T-helper 2 cell treated with Interferon-gamma antibody and Interleukin-4, amounts not matched to agents 5 μg/mL and 100 μg/mL, for 36 hours (primary cell): ENCODE measurements at regions not wholly inside any gene's neighbourhood (a gene's known extent, or its start where the extent isn't known, plus 50 kb on each side); places are given as distances from the start of the nearest gene placed in this dataset.

Experiments
- DNase-seq: peaks from one replicate; pipeline ENCODE4 v3.0.0; 2021; ENCODE audit warnings: low spot score
- H3K27ac Mint-ChIP-seq: one replicate; pipeline ENCODE4 v1.8.0; 2021; ENCODE audit warnings: mild to moderate bottlenecking, mixed read lengths
- H3K27me3 Mint-ChIP-seq: one replicate; pipeline ENCODE4 v1.8.0; 2021; ENCODE audit warnings: low read depth, mixed read lengths
- H3K36me3 Mint-ChIP-seq: one replicate; pipeline ENCODE4 v1.8.0; 2021; ENCODE audit warnings: low read depth, mixed read lengths
- H3K4me1 Mint-ChIP-seq: one replicate; pipeline ENCODE4 v1.8.0; 2021; ENCODE audit warnings: low read depth, mixed read lengths
- H3K4me3 Mint-ChIP-seq: one replicate; pipeline ENCODE4 v1.8.0; 2022; ENCODE audit warnings: mild to moderate bottlenecking, moderate library complexity, mixed read lengths
- H3K9me3 Mint-ChIP-seq: one replicate; pipeline ENCODE4 v1.8.0; 2021; ENCODE audit warnings: mixed read lengths

GRCh38 chr3:80094589-80094988 lies 326.8 kb upstream of the ROBO1 start:
- Mint-ChIP-seq H3K36me3 (no peaks in the 10 kb centered on the region), H3K27me3 (no peaks in the 10 kb centered on the region), H3K27ac (no peak overlapping the region), H3K4me3 (no peak overlapping the region), H3K4me1 (no peaks in the 10 kb centered on the region), H3K9me3 (peaks cover 22% of the 10 kb centered on the region)
- no peak for DNase-seq

GRCh38 chr3:80087767-80088166 lies 320.0 kb upstream of the ROBO1 start:
- Mint-ChIP-seq H3K36me3 (no peaks in the 10 kb centered on the region), H3K9me3 (peaks cover 23% of the 10 kb centered on the region), H3K4me1 (no peaks in the 10 kb centered on the region), H3K27me3 (no peaks in the 10 kb centered on the region), H3K4me3 (no peak overlapping the region), H3K27ac (no peak overlapping the region)
- DNase-seq, result no peak

- H3K36me3 Mint-ChIP-seq, result no peaks in the 10 kb centered on the region
- DNase-seq, result no peak
- H3K27me3 Mint-ChIP-seq, result no peaks in the 10 kb centered on the region
- H3K4me3 Mint-ChIP-seq, result no peak overlapping the region
- no peaks in the 10 kb centered on the region for H3K4me1 Mint-ChIP-seq
- no peak overlapping the region for H3K27ac Mint-ChIP-seq
- H3K9me3 Mint-ChIP-seq, result peaks cover 18% of the 10 kb centered on the region
These were observed 318.6 kb upstream of the ROBO1 start for GRCh38 chr3:80086426-80086825.

- no peaks in the 10 kb centered on the region for H3K4me1 Mint-ChIP-seq
- peaks cover 35% of the 10 kb centered on the region for H3K9me3 Mint-ChIP-seq
- H3K27ac Mint-ChIP-seq, result no peak overlapping the region
- no peaks in the 10 kb centered on the region for H3K27me3 Mint-ChIP-seq
- H3K4me3 Mint-ChIP-seq, result no peak overlapping the region
- no peaks in the 10 kb centered on the region for H3K36me3 Mint-ChIP-seq
- DNase-seq, result no peak
These were observed 312.1 kb upstream of the ROBO1 start for GRCh38 chr3:80079886-80080285.

- Mint-ChIP-seq H3K27ac (no peak overlapping the region), H3K4me1 (no peaks in the 10 kb centered on the region), H3K36me3 (no peaks in the 10 kb centered on the region), H3K4me3 (no peak overlapping the region), H3K9me3 (peaks cover 37% of the 10 kb centered on the region), H3K27me3 (no peaks in the 10 kb centered on the region)
- no peak for DNase-seq
These were observed 300.7 kb upstream of the ROBO1 start for GRCh38 chr3:80068459-80068858.

GRCh38 chr3:80063535-80063934 lies 295.7 kb upstream of the ROBO1 start:
- H3K27ac Mint-ChIP-seq, result no peak overlapping the region
- H3K9me3 Mint-ChIP-seq, result peaks cover 34% of the 10 kb centered on the region
- no peaks in the 10 kb centered on the region for H3K36me3 Mint-ChIP-seq
- H3K27me3 Mint-ChIP-seq, result no peaks in the 10 kb centered on the region
- no peak for DNase-seq
- H3K4me1 Mint-ChIP-seq, result no peaks in the 10 kb centered on the region
- no peak overlapping the region for H3K4me3 Mint-ChIP-seq

GRCh38 chr3:80060664-80061063 lies 292.9 kb upstream of the ROBO1 start:
- no peak overlapping the region for H3K27ac Mint-ChIP-seq
- H3K4me3 Mint-ChIP-seq, result no peak overlapping the region
- H3K4me1 Mint-ChIP-seq, result no peaks in the 10 kb centered on the region
- no peaks in the 10 kb centered on the region for H3K36me3 Mint-ChIP-seq
- no peaks in the 10 kb centered on the region for H3K27me3 Mint-ChIP-seq
- H3K9me3 Mint-ChIP-seq, result peaks cover 32% of the 10 kb centered on the region
- DNase-seq, result no peak

- Mint-ChIP-seq H3K27me3 (no peaks in the 10 kb centered on the region), H3K36me3 (no peaks in the 10 kb centered on the region), H3K4me3 (no peak overlapping the region), H3K9me3 (peaks cover 28% of the 10 kb centered on the region), H3K4me1 (no peaks in the 10 kb centered on the region), H3K27ac (no peak overlapping the region)
- no peak for DNase-seq
These were observed 287.5 kb upstream of the ROBO1 start for GRCh38 chr3:80055306-80055705.

- Mint-ChIP-seq H3K27me3 (no peaks in the 10 kb centered on the region), H3K36me3 (no peaks in the 10 kb centered on the region), H3K4me1 (no peaks in the 10 kb centered on the region), H3K9me3 (peaks cover 23% of the 10 kb centered on the region), H3K27ac (no peak overlapping the region), H3K4me3 (no peak overlapping the region)
- DNase-seq, result no peak
These were observed 284.5 kb upstream of the ROBO1 start for GRCh38 chr3:80052271-80052670.

GRCh38 chr3:80051602-80051962 lies 283.8 kb upstream of the ROBO1 start:
- no peak overlapping the region for H3K4me3 Mint-ChIP-seq
- H3K27me3 Mint-ChIP-seq, result no peaks in the 10 kb centered on the region
- DNase-seq, result no peak
- no peaks in the 10 kb centered on the region for H3K4me1 Mint-ChIP-seq
- H3K36me3 Mint-ChIP-seq, result no peaks in the 10 kb centered on the region
- H3K27ac Mint-ChIP-seq, result no peak overlapping the region
- H3K9me3 Mint-ChIP-seq, result peaks cover 23% of the 10 kb centered on the region

GRCh38 chr3:80050826-80051601 lies 283.2 kb upstream of the ROBO1 start:
- Mint-ChIP-seq H3K4me3 (no peak overlapping the region), H3K4me1 (no peaks in the 10 kb centered on the region)

GRCh38 chr3:80043226-80043625 lies 275.4 kb upstream of the ROBO1 start:
- Mint-ChIP-seq H3K9me3 (peaks cover 27% of the 10 kb centered on the region), H3K4me1 (no peaks in the 10 kb centered on the region), H3K4me3 (no peak overlapping the region), H3K36me3 (no peaks in the 10 kb centered on the region), H3K27me3 (no peaks in the 10 kb centered on the region), H3K27ac (no peak overlapping the region)
- no peak for DNase-seq

More at GRCh38 chr3:80050826-80051601, 283.2 kb upstream of the ROBO1 start:
- Mint-ChIP-seq H3K36me3 (no peaks in the 10 kb centered on the region), H3K27me3 (no peaks in the 10 kb centered on the region), H3K9me3 (peaks cover 26% of the 10 kb centered on the region), H3K27ac (no peak overlapping the region)
- DNase-seq, result no peak

- DNase-seq, result no peak
- Mint-ChIP-seq H3K27ac (no peak overlapping the region), H3K36me3 (no peaks in the 10 kb centered on the region), H3K4me1 (no peaks in the 10 kb centered on the region), H3K4me3 (no peak overlapping the region), H3K9me3 (peaks cover 32% of the 10 kb centered on the region), H3K27me3 (no peaks in the 10 kb centered on the region)
These were observed 272.3 kb upstream of the ROBO1 start for GRCh38 chr3:80040067-80040466.

GRCh38 chr3:80036176-80036575 lies 268.4 kb upstream of the ROBO1 start:
- Mint-ChIP-seq H3K27ac (no peak overlapping the region), H3K4me1 (no peaks in the 10 kb centered on the region), H3K4me3 (no peak overlapping the region), H3K36me3 (no peaks in the 10 kb centered on the region), H3K27me3 (no peaks in the 10 kb centered on the region), H3K9me3 (peaks cover 24% of the 10 kb centered on the region)
- DNase-seq, result no peak

GRCh38 chr3:80035021-80035420 lies 267.2 kb upstream of the ROBO1 start:
- Mint-ChIP-seq H3K4me3 (no peak overlapping the region), H3K27ac (no peak overlapping the region), H3K9me3 (peaks cover 28% of the 10 kb centered on the region), H3K4me1 (no peaks in the 10 kb centered on the region), H3K27me3 (no peaks in the 10 kb centered on the region), H3K36me3 (no peaks in the 10 kb centered on the region)
- DNase-seq, result no peak
